ENCODE measurements at regions not wholly inside any gene's neighbourhood (a gene's known extent, or its start where the extent isn't known, plus 50 kb on each side); places are given as distances from the start of the nearest gene placed in this dataset.

DNA sequence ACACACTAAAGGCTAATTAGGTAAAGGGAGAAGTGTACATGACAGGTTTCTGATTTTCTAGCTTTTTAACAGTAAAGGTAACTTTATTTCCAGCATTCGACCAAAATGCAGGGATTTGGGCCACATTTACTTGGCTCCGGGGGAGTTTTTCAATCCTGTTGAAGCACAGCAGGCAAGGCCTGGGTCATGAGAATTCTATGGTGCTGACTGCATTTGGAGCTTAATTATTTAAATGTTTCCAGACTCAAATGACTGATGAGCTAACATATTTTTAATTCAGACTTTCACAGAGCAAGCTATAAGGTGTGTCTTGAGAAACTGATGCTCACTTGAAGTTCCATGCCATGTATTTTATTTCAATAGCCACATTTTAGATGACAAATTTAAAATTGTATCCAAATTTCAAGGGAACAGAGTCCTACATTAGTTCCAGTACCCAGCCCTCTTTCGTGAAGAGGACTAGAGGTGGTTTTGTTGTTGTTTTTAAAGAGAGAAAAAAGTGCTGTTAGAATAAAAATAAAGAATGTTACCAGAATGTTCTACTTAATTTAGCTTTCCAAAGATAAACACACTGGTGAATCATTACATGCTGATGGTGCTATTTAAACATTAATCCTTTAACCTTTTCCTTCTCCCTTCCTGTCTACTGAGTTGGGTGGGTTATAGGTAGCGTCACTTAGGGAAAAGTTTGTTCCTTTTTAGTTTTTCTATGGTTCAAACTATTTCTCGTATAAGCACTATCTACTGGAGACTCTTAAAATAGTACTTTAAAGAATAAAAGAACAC is 82.3 kb upstream of the PHACTR2 start:
- no peak for DNase-seq (ENCODE audit: low read depth in 2 of 2)

DNA sequence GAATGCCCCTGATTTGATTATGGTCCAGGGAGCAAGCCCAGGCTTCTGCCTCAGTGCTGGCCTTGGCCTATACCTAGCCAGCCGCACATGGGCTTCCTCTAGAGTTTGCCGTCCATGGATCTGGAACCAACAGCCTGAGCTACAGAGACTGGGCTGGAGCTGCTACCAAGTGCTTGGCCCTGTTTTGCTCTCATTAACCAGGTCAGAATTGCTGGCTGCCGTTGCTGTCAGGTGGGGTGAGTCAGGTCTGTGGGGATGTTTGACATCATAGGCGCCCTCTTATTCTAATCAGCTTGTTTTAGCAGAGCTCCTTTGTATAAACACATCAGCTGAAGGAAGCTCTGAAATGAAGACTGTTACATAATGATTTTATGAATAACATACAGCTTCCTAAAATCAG is 83.1 kb upstream of the PHACTR2 start:
- DNase-seq (ENCODE audit: low read depth in 2 of 2), result no peak

GRCh38 chr6:143592335-143592734 is 80.8 kb upstream of the FUCA2 start:
- no peak for DNase-seq (ENCODE audit: low read depth in 2 of 2)

GRCh38 chr6:143591441-143591840 is 79.9 kb upstream of the FUCA2 start:
- no peak for DNase-seq (ENCODE audit: low read depth in 2 of 2)

DNA sequence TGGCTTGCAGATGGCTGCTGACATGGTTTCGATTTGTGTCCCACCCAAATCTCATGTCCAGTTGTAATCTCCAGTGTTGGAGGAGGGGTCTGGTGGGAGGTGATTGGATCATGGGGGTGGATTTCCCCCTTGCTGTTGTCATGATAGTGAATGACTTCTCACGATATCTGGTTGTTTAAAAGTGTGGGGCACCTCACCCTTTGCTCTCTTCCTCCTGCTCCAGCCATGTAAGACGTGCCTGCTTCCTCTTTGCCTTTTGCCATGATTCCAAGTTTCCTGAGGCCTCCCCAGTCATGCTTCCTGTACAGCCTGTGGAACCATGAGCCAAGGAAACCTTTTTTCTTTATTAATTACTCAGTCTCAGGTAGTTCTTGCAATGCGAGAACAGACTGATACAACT is 77.6 kb upstream of the FUCA2 start:
- no peak for DNase-seq (ENCODE audit: low read depth in 2 of 2)

DNA sequence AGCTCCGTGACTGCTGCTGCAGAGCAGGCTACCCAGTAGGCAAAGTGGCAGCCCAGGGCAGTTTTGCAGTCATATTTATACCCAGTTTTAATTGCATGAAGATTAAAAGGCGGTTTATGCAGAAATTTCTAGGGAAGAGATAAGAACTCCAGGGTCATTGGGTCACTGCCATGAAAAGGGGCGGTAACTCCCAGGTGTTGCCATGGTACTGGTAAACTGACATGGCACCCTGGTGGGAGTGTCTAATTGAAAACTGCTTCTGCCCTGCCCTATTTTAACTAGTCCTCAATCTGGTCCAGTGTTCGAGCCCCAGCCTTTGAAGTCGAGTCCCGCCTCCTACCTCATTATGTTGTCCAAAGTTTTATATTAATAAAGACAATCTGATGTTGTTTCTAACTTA is 75.0 kb upstream of the FUCA2 start:
- DNase-seq (ENCODE audit: low read depth in 2 of 2), result no peak

- DNase-seq (ENCODE audit: low read depth in 2 of 2), result no peak
Measured at GRCh38 chr6:143585716-143586115, 74.2 kb upstream of the FUCA2 start.

DNA sequence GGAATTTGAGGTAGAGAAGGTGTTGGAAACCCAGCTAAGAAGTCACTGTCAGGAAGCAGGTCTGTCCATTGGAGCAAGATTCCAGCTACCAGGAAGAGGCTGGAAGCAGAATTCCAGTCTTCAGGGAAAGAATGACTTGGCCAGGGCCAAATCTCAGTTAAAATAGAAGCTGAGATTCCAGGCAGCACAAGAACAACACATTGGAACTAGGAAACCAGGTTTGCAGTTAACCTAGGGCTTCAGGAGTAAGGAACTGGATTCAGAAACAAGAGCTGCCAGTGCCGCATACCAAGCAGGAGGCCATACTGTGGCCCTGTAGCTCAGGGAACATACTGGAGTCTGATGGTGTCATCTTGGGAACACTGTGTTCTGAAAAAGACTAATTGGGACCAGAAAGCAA is 73.7 kb upstream of the FUCA2 start:
- DNase-seq (ENCODE audit: low read depth in 2 of 2), result no peak

- DNase-seq (ENCODE audit: low read depth in 2 of 2), result no peak
Measured at GRCh38 chr6:143583542-143584327, 72.2 kb upstream of the FUCA2 start.

DNA sequence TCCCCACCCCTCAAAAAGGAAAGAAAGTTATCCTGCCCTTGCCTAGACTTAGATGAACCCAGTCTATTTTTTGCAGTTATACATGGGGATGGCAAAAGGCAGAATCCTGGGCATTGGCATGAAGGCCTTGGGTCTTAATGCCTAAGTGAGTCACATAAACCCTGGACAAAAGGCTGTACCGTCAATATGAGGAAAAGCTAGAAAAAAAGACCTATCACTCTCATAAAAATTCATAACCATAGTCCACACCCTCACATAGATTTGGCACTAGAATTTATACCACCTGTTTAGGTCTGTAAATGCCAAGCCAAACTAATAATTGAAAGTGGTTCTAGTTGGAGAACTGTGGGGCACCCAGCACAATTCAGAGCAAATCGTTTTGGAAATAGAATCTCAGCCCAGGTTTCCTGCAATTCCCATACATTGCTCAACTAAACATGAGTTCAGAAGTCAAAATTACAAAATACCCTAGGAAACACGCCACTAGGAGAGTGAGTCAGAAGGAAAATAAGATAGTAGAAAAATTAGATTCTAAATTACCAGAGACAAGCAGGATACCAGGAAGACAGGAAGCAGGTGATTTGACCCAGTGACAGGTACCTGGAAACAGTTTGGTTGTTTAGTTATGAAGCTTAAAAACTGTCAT is 70.4 kb upstream of the FUCA2 start:
- no peak for DNase-seq (ENCODE audit: low read depth in 2 of 2)

DNA sequence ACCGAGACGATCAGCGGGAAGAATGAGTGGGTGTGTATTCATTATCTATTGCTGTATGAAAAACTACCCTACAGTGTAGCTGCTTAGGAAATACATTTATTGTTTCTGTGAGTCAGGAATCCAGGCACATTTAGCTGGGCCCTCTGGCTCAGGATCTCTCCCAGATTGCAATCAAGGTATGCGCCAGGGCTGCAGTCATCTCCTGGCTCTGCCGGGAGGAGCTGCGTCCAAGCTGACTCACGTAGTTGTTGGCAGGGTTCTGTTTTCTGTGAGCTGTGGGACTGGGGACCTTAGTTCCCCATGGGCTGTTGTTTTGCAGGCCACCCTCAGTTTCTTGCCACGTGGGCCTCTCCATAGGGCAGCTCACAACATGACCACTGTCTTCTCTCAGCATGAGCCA is 68.2 kb upstream of the FUCA2 start:
- DNase-seq (ENCODE audit: low read depth in 2 of 2), result no peak

GRCh38 chr6:143578054-143578453 is 66.5 kb upstream of the FUCA2 start:
- no peak for DNase-seq (ENCODE audit: low read depth in 2 of 2)

DNA sequence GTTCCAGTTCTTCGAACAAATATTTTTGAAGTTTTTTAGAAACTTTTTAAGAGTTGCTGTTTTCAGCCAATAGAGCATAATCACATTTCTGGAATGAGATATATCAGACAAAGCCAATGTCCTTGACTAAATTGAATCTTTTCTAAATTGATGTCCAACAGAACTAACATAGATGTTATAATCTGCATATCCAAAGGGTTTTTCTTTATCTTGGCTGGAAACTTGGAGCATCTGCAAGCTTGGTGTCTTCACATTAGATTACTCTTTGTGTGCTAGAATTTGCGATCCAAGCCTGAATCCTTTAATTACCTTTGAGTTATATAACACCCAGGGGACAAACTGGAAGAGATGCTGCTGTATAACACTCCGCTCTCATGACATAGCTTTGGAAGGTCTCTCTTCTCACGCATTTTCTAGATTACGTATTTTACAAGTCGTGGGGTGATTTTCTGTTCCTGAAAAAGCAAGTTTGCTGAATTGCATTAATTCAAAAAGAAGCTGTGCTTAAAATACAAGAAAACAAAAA is 64.4 kb upstream of the FUCA2 start:
- no peak for DNase-seq (ENCODE audit: low read depth in 2 of 2)

GRCh38 chr6:143575440-143575839 is 63.9 kb upstream of the FUCA2 start:
- peak; percentile 25 to 30 for DNase-seq (ENCODE audit: low read depth in 2 of 2)

- no peak for DNase-seq (ENCODE audit: low read depth in 2 of 2)
Measured at GRCh38 chr6:143570147-143570853, 58.8 kb upstream of the FUCA2 start.

DNA sequence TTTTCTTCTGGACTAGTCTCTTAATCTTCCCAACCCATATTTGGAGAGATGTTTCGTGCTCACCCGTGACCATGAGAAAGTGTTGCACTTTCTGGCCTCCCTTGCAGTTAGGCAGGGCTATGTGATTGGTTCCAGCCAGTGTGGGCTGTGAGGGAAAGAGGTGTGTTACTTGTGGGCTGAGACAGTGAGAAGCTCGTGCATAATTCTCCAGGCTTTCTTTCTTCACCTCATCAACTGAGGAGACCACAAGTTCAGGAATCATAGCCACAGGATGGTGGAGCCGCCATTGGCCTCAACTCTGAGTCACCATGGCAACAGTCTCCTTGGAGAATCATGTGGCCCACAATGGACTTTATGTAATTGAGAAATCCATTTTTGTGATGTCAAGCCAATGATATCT is 57.5 kb upstream of the FUCA2 start:
- DNase-seq (ENCODE audit: low read depth in 2 of 2), result no peak

DNA sequence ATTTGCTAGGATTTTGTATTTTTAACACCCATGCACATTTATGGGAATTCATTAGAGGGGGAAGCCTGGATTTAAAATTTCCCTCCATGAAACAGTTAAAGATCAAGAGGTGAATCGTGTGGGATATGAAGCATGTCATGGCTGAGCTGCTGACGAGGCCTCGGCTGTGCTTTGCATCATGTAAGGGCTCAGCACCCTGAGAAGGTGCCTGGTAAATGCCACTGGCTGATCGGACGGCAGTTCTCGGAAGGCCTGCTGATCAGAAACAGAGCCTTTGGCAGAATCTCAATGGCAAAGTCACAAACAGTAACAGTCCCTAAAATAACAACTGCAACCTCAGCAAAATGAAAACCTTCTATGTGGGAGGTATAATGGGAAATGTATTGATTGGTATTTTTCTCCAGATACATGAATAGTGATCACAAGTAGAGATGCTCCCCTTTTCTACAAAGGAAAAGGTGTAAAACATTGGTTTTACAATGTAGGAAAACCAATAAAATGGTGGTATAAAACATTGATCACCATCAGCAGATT is 53.0 kb upstream of the FUCA2 start:
- DNase-seq (ENCODE audit: low read depth in 2 of 2), result no peak

- no peak for DNase-seq (ENCODE audit: low read depth in 2 of 2)
Measured at GRCh38 chr6:143562143-143562542, 50.6 kb upstream of the FUCA2 start.

All from stimulated activated CD8-positive, alpha-beta memory T cell treated with anti-CD3 and anti-CD28 coated beads, Interleukin-7, amount 100 ng/mL, for 1 hour (primary cell).